Cardiac fibroblast (primary cell): ENCODE measurements at regions not wholly inside any gene's neighbourhood (a gene's known extent, or its start where the extent isn't known, plus 50 kb on each side); places are given as distances from the start of the nearest gene placed in this dataset.

ENCODE experiments used
- DNase-seq, 2 donors: peaks; one replicate each; pipeline versions ENCODE4 v3.0.0 to v3.0.0-alpha.2; 2010; ENCODE audit warnings: low read depth in 2 of 2
- H3K4me3 ChIP-seq, 2 donors: replicated peaks in 1 of 2; 1 replicate in 1 of 2; 2 replicates in 1 of 2; pipeline ENCODE4 v1.5.1; 2011; ENCODE audit warnings: low read depth in 2 of 2, low read length in 2 of 2, mild to moderate bottlenecking in 2 of 2, moderate library complexity in 1 of 2
- CTCF ChIP-seq: IDR thresholded peaks from one replicate; pipeline ENCODE4 v1.5.1; 2011; ENCODE audit warnings: low read depth, mild to moderate bottlenecking, low read length, inconsistent platforms

DNA sequence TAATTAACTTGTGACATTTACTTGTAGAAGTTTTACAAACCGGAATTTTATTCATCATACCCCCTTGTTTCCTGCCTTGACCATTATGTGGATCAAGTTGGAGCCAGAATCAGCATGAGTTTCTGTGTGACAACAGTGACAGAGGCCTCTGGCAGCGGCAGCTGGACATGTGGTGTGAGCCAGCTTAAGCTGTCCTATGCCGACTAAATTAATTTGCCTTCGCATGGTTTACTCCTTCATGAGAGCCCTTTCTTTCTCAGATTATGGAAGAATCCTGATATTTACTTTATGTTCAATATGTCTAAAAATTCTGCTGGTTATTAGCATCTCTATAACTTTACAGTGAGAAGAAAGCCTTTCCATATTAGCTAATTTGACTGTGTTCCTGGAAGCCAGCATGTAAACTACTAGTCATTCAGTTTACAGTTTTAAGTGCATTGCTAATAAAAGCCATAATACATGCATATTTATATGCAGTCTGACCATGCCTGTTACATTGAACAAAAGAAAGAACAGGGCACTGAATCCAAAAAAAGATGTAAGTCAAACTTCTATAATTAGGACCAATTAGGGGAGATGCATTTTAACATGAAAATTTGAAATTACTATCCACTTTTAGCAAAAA is 495.8 kb upstream of the ACVR2A start:
- TF ChIP-seq CTCF, result no peak
- DNase-seq, result no peak
- H3K4me3 ChIP-seq, result no peak overlapping the region

DNA sequence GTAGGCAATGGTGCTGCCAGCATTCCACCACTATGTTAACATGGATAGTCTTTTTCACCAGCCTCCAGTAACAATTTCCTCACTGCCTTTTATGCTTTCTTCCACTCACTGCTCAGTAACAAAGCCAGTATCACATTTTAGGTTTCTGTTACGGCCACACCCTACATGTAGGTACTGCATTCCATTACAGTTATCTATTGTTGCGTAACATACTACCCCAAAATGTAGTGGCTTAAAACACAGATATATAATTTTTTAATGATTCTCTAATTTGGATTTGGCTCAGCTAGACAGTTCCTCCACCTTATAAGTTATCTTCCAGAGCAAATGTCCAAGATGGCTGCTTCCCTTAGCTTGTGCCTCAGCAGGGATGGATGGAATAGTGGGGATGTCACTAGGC is 498.7 kb upstream of the ACVR2A start:
- DNase-seq, result no peak
- no peak overlapping the region for H3K4me3 ChIP-seq
- TF ChIP-seq CTCF, result no peak

DNA sequence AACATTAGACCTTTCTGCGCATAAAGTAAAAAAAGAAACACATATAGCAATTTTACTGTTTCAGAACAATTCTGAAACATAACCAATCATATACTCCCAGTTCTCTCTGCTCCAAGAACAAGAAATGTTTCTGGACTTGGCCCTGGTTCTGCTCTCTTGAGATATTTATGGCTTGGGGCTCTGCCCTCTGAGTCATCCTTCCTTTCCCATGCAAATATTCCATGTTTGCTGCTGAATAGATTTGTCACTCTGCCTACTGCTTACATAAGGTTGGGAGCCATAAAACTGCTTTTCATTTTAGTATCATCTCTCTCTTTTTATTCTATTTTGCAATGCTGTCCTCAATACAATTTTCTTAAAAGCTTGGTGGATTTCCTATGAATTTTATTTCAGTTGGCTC is 499.6 kb upstream of the ACVR2A start:
- H3K4me3 ChIP-seq, result no peak overlapping the region
- DNase-seq, result peak; percentile 7 to 48
- TF ChIP-seq CTCF, result no peak

GRCh38 chr2:147342329-147342728 is 502.5 kb upstream of the ACVR2A start:
- H3K4me3 ChIP-seq, result no peak overlapping the region
- DNase-seq, result no peak
- no peak for TF ChIP-seq CTCF

DNA sequence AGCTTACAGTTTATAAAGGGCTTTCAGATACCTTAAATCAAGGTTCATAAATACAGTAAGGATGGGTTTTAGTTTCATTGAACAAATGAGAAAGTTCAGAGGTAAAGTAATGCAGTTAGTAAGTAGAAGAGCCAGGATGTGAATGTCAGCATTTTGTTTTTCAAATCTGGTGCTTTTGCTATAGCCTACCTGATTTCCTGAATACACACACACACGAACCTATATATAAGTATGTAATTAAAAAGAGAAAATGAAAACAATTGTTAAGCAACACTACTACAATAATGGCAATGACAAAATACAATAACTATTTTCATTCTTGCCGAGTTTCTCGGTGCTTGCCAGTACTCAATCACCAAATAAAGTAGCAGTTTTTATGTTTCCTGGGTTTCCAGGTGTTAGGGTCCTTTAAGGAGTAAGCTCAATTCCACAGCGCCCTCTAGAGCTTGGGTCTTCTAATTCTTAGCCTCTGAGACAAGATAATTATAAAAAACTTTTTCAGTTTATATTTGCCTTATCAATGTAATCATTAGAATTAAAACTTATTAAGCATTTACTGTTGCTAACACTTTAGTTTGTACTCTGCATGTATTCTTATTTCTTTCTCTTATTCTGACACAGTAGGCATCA is 512.9 kb upstream of the ACVR2A start:
- no peak overlapping the region for H3K4me3 ChIP-seq
- TF ChIP-seq CTCF, result peak; percentile 27
- peak; percentile 30 to 61 for DNase-seq

DNA sequence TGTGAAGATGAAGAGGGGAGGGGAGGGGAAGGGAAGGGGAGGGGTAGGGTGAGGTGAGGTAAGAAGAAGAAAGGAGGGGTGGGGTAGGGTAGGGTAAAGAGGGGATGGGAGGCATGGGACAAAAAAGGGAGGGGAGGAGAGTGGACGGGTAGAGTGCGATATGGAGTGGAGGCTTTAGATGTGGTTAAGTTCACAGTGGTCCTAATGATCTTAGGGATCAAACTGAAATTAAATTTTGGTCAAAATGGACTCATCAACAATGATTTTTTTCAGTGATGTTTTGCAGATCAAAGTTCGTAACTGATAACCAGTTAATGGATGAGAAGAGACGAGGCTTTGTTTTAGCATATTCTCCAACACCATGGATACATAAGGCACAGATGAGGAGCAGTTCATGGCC is 513.9 kb upstream of the ACVR2A start:
- TF ChIP-seq CTCF, result no peak
- no peak for DNase-seq
- no peak overlapping the region for H3K4me3 ChIP-seq

DNA sequence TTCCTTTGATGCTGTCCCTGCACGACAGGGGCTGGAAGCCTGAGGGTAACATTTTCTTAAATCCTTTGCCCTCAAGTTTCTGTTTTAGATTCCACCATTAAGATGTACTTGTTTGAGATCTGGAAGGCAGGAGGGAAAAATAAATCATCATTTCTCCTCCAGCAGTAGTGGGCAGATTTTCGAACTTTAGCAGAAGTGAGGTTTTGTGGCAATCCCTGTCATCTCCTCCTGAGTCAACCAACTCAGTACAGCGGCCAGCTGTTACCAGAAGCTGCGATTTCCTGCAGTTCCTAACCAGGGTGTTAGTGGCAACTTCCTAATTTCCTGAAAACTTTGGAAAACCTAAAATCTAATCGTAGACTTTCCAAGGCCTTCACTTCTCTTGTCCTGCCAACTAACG is 517.2 kb upstream of the ACVR2A start:
- DNase-seq, result peak; percentile 16 to 64
- TF ChIP-seq CTCF, result no peak
- no peak overlapping the region for H3K4me3 ChIP-seq
